Activated T-cell treated with anti-CD3 and anti-CD28 coated beads, Interleukin-2, amount 50 U/mL, for 4 hours (primary cell): ENCODE measurements at regions not wholly inside any gene's neighbourhood (a gene's known extent, or its start where the extent isn't known, plus 50 kb on each side); places are given as distances from the start of the nearest gene placed in this dataset.
"Not testable (repeated sequence)": the region's sequence is repeated elsewhere in the genome, so short reads cannot be mapped to it uniquely, and the experiment has no call there.

ENCODE experiments used
- ATAC-seq, 2 donors: fragments of 200-7000 bp; cut with Tn5 transposase; one replicate each; pipeline ENCODE4 v1.10.0; 2021
- DNase-seq: peaks from one replicate; pipeline ENCODE4 v3.0.0-alpha.2; 2020
- H3K27me3 Mint-ChIP-seq: one replicate; pipeline ENCODE4 v1.8.0; 2021; ENCODE audit warnings: low read depth, mixed read lengths
- H3K36me3 Mint-ChIP-seq: one replicate; pipeline ENCODE4 v1.8.0; 2022; ENCODE audit warnings: mixed read lengths; ENCODE audit not compliant: insufficient read depth
- H3K4me1 Mint-ChIP-seq: one replicate; pipeline ENCODE4 v1.8.0; 2021; ENCODE audit warnings: low read depth, mixed read lengths
- H3K4me3 Mint-ChIP-seq: one replicate; pipeline ENCODE4 v1.8.0; 2021; ENCODE audit warnings: mild to moderate bottlenecking, moderate library complexity, mixed read lengths
- H3K9me3 Mint-ChIP-seq: one replicate; pipeline ENCODE4 v1.8.0; 2021; ENCODE audit warnings: mixed read lengths

DNA sequence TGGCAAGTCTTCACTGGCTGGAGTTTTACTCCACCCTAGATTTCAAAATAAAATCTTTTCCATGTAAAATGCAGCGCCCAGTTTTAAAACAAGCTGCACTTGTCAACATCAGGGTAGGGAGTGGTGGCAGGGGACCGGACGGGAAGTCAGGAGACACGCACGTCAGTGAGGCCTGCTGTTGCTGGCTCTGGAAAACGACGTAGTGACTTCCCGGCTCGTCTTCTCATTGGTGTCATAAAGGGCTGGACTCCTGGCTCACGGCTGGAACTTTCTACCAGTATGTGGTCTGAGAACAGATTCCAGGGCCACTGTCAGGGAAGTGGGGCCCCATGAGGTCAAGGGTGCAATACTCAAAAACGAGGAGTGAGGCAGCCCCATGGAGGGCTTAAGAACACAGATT lies 64.2 kb upstream of the FOXN3 start:
- Mint-ChIP-seq H3K4me1 (peaks cover 13% of the 10 kb centered on the region), H3K27me3 (no peaks in the 10 kb centered on the region), H3K9me3 (no peaks in the 10 kb centered on the region), H3K4me3 (no peak overlapping the region), H3K36me3 (peaks cover 31% of the 10 kb centered on the region)
- ATAC-seq (no peak), DNase-seq (no peak)

DNA sequence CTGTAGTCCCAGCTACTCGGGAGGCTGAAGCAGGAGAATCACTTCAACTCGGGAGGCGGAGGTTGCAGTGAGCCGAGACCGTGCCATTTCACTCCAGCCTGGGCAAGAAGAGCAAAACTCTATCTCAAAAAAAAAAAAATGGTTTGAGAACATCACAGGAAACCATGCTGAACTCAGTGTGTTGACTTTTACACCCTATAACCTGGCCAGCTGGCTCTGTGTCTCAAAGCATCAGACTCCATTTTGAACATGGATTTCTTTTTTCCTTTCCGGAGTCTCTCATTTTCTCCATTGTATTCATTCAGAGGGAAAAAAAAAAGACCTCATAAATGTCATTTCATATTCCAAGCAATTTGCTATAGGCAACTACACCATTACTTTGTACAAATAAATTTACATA lies 63.2 kb upstream of the FOXN3 start:
- Mint-ChIP-seq H3K4me1 (peaks cover 13% of the 10 kb centered on the region), H3K36me3 (peaks cover 23% of the 10 kb centered on the region), H3K27me3 (no peaks in the 10 kb centered on the region), H3K9me3 (no peaks in the 10 kb centered on the region), H3K4me3 (no peak overlapping the region)
- ATAC-seq: no peak
- DNase-seq: no peak

DNA sequence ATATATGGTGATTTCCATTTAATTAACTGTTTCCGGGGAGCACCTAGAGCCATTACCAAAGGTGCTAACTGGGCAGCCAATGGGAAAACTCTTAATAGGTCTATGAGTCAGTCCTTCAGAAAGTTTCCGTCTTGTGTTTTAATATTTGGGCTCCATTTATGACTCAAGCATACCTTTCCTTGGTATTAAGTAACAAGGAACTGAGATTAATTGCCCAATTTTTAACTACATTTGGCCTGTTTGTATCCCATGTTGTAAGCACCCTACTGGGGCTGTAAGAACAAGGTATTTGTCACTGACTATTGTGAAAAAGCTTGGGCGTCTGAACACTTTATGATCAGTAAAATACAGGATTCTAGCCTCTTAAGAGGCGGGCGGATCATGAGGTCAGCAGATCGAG lies 62.8 kb upstream of the FOXN3 start:
- Mint-ChIP-seq H3K27me3 (no peaks in the 10 kb centered on the region), H3K9me3 (no peaks in the 10 kb centered on the region), H3K4me3 (no peak overlapping the region), H3K36me3 (peaks cover 22% of the 10 kb centered on the region), H3K4me1 (peaks cover 13% of the 10 kb centered on the region)
- ATAC-seq (no peak), DNase-seq (no peak)

DNA sequence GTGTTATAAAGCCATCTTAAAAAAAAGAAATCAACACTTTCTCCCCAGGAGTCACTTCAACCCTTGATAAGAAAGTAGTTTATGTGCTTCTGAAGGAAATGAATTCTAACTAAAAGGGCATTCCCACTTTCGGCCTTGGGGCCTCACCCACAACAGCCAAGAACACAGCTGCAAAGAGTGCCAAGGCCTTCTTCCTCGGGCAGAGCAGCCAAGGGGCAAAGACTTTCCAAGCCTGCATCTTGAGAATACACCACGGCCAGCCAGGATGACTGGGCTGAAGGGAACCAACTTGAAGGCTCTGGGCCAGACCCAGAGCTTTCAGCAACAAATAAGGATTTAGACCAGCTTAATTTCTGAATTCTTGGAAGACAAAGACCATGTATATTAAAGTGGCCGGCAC lies 60.4 kb upstream of the FOXN3 start:
- no peak for DNase-seq
- Mint-ChIP-seq H3K9me3 (no peaks in the 10 kb centered on the region), H3K36me3 (peaks cover 22% of the 10 kb centered on the region), H3K27me3 (no peaks in the 10 kb centered on the region), H3K4me3 (no peak overlapping the region), H3K4me1 (peaks cover 12% of the 10 kb centered on the region)
- no peak for ATAC-seq

DNA sequence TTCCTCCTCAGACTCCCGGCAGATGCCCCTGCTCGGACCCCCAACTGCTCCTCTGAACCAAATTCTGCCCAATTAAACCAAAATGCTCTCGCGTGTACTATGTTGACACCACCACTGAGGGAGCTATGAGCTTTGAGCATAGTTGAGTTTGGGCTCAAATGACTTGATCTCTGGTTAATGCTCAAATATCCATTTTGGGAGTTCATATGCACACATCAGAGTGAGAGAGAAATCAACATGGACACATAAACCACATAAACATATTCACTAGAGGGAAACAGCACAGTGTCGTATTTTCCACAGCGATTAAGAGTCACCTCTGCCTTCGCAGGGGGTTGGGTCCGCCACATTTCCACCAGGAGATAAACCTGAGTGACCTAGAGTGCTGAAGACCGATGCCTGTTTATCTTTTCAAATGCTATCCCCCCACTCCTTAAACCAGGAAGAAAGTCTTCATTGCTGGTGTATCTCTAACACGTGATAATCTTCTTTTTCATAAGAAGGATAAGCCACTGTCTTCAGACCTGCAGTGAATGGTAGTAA lies 59.4 kb upstream of the FOXN3 start:
- peaks cover 20% of the 10 kb centered on the region for H3K36me3 Mint-ChIP-seq
- no peak overlapping the region for H3K4me3 Mint-ChIP-seq
- ATAC-seq (no peak), DNase-seq (no peak)
- H3K9me3 Mint-ChIP-seq: no peaks in the 10 kb centered on the region
- H3K4me1 Mint-ChIP-seq: peaks cover 16% of the 10 kb centered on the region
- H3K27me3 Mint-ChIP-seq: no peaks in the 10 kb centered on the region

DNA sequence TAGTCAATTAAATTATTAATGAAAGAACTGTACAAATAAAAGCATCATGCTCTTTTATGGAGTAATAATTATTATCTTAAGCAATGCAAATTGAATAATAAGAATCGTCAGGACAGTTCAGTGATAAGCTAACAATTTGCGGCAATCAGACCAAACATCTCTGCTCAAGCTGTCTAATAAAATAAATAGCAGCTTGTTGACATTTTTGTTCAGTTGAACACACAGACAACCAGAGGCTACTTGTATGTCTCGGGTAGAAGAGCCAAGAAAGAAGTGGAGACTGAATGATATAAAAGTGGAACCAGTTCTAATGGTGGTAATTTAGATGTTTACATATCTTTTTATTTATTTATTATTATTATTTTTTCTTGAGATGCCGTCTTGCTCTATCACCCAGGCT lies 57.4 kb upstream of the FOXN3 start:
- DNase-seq: no peak
- peaks cover 28% of the 10 kb centered on the region for H3K4me1 Mint-ChIP-seq
- peaks cover 21% of the 10 kb centered on the region for H3K36me3 Mint-ChIP-seq
- no peak overlapping the region for H3K4me3 Mint-ChIP-seq
- H3K27me3 Mint-ChIP-seq: no peaks in the 10 kb centered on the region
- no peak for ATAC-seq
- H3K9me3 Mint-ChIP-seq: no peaks in the 10 kb centered on the region

DNA sequence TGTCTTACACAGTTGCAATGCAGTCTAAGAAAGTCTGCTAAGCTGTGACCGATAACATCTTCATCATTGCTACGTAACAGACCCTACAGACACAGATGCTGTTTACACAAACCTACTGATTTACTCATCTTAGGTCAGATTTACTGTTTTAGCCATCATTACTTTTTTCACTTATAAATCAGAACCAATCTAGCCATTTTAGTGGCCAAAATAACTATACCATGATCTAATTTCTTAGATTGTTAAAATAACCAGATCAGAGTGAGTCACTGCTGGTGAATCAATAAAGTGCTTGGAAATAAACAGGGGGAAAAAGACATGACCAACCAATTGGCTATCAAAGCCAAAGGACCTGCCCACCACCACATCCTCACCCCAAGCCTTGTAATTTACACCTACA lies 57.0 kb upstream of the FOXN3 start:
- no peaks in the 10 kb centered on the region for H3K9me3 Mint-ChIP-seq

DNA sequence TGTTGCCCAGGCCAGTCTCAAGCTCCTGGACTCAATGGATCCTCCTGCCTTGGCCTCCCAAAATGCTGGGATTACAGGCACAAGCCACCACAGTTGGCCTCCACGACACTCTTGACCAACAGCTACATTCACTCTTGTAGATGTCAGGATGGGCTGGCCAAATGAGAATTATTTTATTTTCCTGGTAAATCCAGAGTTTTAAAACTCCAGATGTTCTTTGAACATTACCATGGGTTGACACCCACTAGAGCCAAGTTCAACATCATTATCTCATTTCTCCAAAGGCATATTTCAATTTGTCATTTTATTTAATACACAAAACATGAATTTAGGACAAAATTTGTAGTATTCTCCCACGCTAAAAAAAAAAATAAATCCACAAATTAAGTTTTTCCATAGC lies 56.5 kb upstream of the FOXN3 start:
- DNase-seq (no peak), ATAC-seq (no peak)
- Mint-ChIP-seq H3K4me1 (peaks cover 33% of the 10 kb centered on the region), H3K27me3 (no peaks in the 10 kb centered on the region), H3K36me3 (peaks cover 19% of the 10 kb centered on the region), H3K4me3 (no peak overlapping the region), H3K9me3 (no peaks in the 10 kb centered on the region)

More for the DNA sequence above, 57.0 kb upstream of the FOXN3 start:
- DNase-seq (no peak), ATAC-seq (no peak)
- H3K4me1 Mint-ChIP-seq: peaks cover 29% of the 10 kb centered on the region
- H3K27me3 Mint-ChIP-seq: no peaks in the 10 kb centered on the region
- H3K36me3 Mint-ChIP-seq: peaks cover 19% of the 10 kb centered on the region
- H3K4me3 Mint-ChIP-seq: no peak overlapping the region

DNA sequence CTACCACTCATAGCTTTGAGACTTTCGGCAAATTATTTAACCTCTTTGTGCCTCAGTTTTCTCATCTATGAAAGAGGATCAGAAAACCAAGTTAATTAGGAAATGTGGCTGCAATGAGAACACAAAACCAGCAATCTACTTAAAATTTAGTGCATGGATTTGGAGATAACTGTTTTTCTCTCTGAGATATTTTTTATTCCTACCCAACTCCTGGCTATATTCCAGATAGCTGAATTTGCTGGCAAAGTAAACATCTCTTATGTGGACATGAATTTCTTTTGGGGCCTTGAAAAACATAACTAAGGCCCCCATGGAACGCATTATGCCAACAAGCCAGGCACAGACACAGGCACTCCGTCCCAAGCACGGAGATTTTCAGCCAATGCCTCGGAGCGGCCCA lies 53.4 kb upstream of the FOXN3 start:
- H3K27me3 Mint-ChIP-seq: no peaks in the 10 kb centered on the region
- H3K4me1 Mint-ChIP-seq: peaks cover 45% of the 10 kb centered on the region
- ATAC-seq (no peak), DNase-seq (no peak)
- H3K4me3 Mint-ChIP-seq: no peak overlapping the region
- H3K36me3 Mint-ChIP-seq: peaks cover 15% of the 10 kb centered on the region
- H3K9me3 Mint-ChIP-seq: no peaks in the 10 kb centered on the region

DNA sequence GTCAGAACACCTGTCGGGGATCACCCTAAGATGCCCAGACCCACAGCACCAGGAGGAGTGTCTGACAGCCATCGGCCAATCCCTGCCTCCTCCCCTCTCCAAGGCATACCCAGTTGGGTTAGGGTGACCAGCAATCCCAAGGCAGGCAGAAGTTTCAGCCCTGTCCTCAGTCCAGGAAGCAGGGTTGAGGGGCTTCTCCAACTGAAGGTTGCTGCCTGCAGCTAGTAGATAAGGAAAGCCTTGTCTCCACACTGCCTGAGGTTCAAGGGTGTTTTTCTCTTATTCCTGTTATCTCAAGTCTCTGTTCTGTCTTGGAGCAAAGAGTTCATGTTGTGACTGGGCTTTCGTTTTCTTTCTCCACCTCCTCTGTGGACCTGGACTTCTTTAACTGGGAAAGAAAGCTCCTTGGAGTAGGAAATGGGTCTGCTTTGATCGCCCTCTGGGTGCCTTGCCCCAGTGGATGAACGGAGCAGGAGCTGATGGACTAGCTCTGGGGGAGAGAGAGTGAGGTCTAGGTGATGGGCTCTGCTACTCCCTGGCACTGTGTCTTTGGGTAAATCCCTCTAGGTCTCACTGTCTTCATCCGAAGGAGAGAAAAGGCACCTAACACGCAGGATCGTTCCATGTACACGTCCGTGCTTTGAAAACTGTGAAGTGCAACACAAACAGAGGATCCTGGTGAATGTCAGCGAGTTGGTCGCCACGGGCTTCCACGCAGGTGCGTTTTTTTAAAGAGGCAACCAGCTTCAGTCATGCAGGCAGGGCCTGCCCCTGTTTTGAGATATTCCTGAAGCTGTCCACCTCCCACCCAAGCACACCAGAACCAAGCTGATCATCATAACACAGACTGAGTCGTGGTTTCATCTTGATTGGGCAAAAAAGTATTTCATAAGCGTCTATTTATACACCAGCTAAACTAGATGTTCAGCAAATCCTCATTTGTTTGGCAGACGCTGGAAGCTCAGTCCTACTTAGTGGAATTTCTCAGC lies 52.5 kb upstream of the FOXN3 start:
- no peaks in the 10 kb centered on the region for H3K27me3 Mint-ChIP-seq
- no peak overlapping the region for H3K4me3 Mint-ChIP-seq
- peaks cover 16% of the 10 kb centered on the region for H3K36me3 Mint-ChIP-seq
- no peaks in the 10 kb centered on the region for H3K9me3 Mint-ChIP-seq
- no peak for DNase-seq
- H3K4me1 Mint-ChIP-seq: peaks cover 47% of the 10 kb centered on the region
- ATAC-seq: peak; percentile 32 to 43

DNA sequence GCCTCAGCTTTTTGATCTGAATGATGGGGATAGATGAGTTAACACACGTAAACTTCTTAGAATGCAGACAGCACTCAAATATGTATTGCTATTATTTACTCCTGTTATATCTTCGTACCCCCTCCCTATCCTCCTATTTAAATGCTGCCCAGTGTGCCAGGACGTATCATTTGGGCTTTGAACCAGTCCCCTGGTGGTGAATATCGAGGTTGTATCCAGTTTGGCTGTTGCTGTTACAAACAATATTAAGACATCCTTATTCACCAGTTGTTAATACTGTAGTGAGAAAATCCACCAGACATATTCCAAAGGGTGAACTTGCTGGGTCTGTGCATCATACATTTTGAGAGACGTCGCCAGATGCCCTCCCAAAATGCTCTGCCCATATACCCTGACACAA lies 51.5 kb upstream of the FOXN3 start:
- H3K4me3 Mint-ChIP-seq: no peak overlapping the region
- DNase-seq: no peak
- no peaks in the 10 kb centered on the region for H3K27me3 Mint-ChIP-seq
- ATAC-seq: no peak
- no peaks in the 10 kb centered on the region for H3K9me3 Mint-ChIP-seq
- peaks cover 50% of the 10 kb centered on the region for H3K4me1 Mint-ChIP-seq
- H3K36me3 Mint-ChIP-seq: peaks cover 13% of the 10 kb centered on the region

DNA sequence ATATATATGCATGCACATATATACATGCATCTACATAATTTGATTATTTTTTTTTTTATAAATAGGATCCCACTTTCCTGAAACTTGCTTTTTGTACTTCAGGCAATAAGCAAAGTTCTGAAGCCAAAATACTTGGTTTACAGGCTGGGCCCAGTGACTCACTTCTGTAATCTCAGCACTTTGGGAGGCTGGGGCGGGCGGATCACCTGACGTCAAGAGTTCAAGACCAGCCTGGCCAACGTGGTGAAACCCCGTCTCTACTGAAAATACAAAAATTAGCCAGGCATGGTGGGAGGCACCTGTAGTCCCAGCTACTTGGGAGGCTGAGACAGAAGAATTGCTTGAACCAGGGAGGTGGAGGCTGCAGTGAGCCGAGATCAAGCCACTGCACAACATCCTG lies 51.0 kb upstream of the FOXN3 start:
- H3K36me3 Mint-ChIP-seq: peaks cover 12% of the 10 kb centered on the region
- not testable (repeated sequence) for H3K27me3 Mint-ChIP-seq, H3K9me3 Mint-ChIP-seq, H3K4me3 Mint-ChIP-seq, DNase-seq, ATAC-seq
- H3K4me1 Mint-ChIP-seq: peaks cover 50% of the 10 kb centered on the region

DNA sequence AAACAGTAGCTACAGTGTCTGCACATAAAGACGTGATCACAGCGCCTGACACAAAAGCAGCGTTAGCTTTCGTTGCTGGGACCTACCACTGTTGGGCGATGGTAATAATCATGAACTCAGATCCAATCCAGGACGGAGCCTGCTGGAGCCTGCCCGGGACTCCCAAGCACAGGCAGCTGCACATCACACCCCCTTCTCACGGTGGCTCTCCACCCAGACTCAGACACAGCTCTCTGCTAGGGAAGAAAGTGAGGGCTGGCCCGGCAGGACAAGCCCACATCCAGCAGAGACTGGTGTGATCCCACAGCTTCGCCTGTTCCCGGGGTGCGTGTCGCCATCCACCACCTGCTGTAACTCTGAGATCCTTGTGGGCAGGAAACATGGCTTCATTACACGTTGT lies 49.9 kb upstream of the FOXN3 start:
- ATAC-seq (no peak), DNase-seq (no peak)
- Mint-ChIP-seq H3K4me3 (peak overlapping the region; percentile 39), H3K9me3 (no peaks in the 10 kb centered on the region), H3K36me3 (peaks cover 12% of the 10 kb centered on the region), H3K27me3 (no peaks in the 10 kb centered on the region), H3K4me1 (peaks cover 50% of the 10 kb centered on the region)
